HepG2 (cell line): ENCODE measurements at regions not wholly inside any gene's neighbourhood (a gene's known extent, or its start where the extent isn't known, plus 50 kb on each side); places are given as distances from the start of the nearest gene placed in this dataset.

ENCODE experiments used
- ATAC-seq: fragments of 200-7000 bp; cut with Tn5 transposase; 3 replicates; pipeline ENCODE4 v1.9.1; 2020; ENCODE audit warnings: mild to moderate bottlenecking, moderate library complexity
- BruUV-seq: library from RNA; stranded (reverse); fragments of 400-500 nt; replicated peaks from 2 replicates; lab custom pipeline; 2021; lab: Mats Ljungman, UMichigan
- CTCF ChIA-PET: fragments of 300-600 bp; formaldehyde crosslinking; extraction: SDS; loops from one replicate; lab custom pipeline; 2021; ENCODE audit warnings: low total read pairs, inconsistent platforms, low intra/inter-chr PET ratio; lab: Yijun Ruan, JAX
- POLR2A ChIA-PET: fragments of 350-600 bp; sonication (Branson Sonifier 250); formaldehyde crosslinking; loops from one replicate; lab custom pipeline; 2020; ENCODE audit warnings: antibody characterized with exemption, inconsistent platforms; lab: Yijun Ruan, JAX
- DNase-seq: peaks from one replicate; pipeline ENCODE4 v3.0.0-alpha.2; 2015; ENCODE audit warnings: low spot score
- FAIRE-seq: peaks from 3 replicates; lab custom pipeline; 2011; peaks lifted over from hg19 to GRCh38; lab: Jason Lieb, UNC
- H2AFZ ChIP-seq: one replicate; pipeline ENCODE4 v1.6.1; 2011; ENCODE audit warnings: low read length, inconsistent platforms
- H3K27ac ChIP-seq: fragments of 300-600 bp; 3 replicates; pipeline ENCODE4 v1.8.0; 2011; ENCODE audit warnings: mixed run types, mild to moderate bottlenecking, mixed read lengths, low read length, inconsistent platforms; ENCODE audit not compliant: insufficient read depth; ENCODE audit errors: extremely low read length
- H3K27me3 ChIP-seq, 2 experiments: fragments of 200-600 bp in 1 of 2; 2 replicates in 1 of 2; 3 replicates in 1 of 2; pipeline versions ENCODE4 v1.6.0 to v1.8.0; 2011; ENCODE audit warnings: low read length in 2 of 2, mild to moderate bottlenecking in 2 of 2, moderate library complexity in 2 of 2, inconsistent platforms in 1 of 2; ENCODE audit not compliant: insufficient read depth in 2 of 2, control insufficient read depth in 1 of 2
- H3K36me3 ChIP-seq, 2 experiments: fragments of 200-600 bp in 1 of 2; replicated peaks in 1 of 2; 2 replicates in 1 of 2; 3 replicates in 1 of 2; pipeline versions ENCODE4 v1.5.1 to v1.8.0; 2011; ENCODE audit warnings: low read length in 2 of 2, inconsistent platforms in 1 of 2; ENCODE audit not compliant: insufficient read depth in 2 of 2, control insufficient read depth in 1 of 2
- H3K4me1 ChIP-seq: 2 replicates; pipeline ENCODE4 v1.5.1; 2012; ENCODE audit warnings: low read length, inconsistent platforms; ENCODE audit not compliant: insufficient read depth
- H3K4me2 ChIP-seq: 2 replicates; pipeline ENCODE4 v1.6.0; 2011; ENCODE audit warnings: low read depth, low read length, inconsistent platforms
- H3K4me3 ChIP-seq, 3 experiments: fragments of 200-600 bp in 1 of 3; sonication (generic), shearing (Covaris generic) in 1 of 3; replicated peaks in 1 of 3; 2 replicates each; pipeline ENCODE4 v1.5.1; 2011 to 2016; ENCODE audit warnings: low read length in 3 of 3, inconsistent platforms in 2 of 3, low read depth in 2 of 3, mild to moderate bottlenecking in 2 of 3, control low read depth in 1 of 3, mixed read lengths in 1 of 3; ENCODE audit not compliant: insufficient read depth in 1 of 3
- H3K79me2 ChIP-seq: one replicate; pipeline ENCODE4 v1.6.1; 2011; ENCODE audit warnings: low read length, inconsistent platforms; ENCODE audit not compliant: insufficient read depth
- H3K9ac ChIP-seq: 2 replicates; pipeline ENCODE4 v1.6.0; 2011; ENCODE audit warnings: mild to moderate bottlenecking, low read depth, low read length, inconsistent platforms; ENCODE audit not compliant: insufficient read depth
- H3K9me3 ChIP-seq: 2 replicates; pipeline ENCODE4 v1.5.1; 2012; ENCODE audit warnings: mild to moderate bottlenecking, low read length
- H4K20me1 ChIP-seq: 2 replicates; pipeline ENCODE4 v1.6.0; 2011; ENCODE audit warnings: inconsistent platforms, mild to moderate bottlenecking, low read length, moderate library complexity; ENCODE audit not compliant: insufficient read depth
- ARID5B ChIP-seq: IDR thresholded peaks from 2 replicates; pipeline ENCODE4 v1.4.0; 2020; ENCODE audit warnings: mild to moderate bottlenecking, missing genetic modification reagents
- HES4 ChIP-seq: sonication (generic); formaldehyde crosslinking; IDR thresholded peaks from 2 replicates; pipeline ENCODE4 v1.9.0; 2021; ENCODE audit warnings: mild to moderate bottlenecking, missing genetic modification reagents, borderline replicate concordance
- HNF4A ChIP-seq: sonication (generic); formaldehyde crosslinking; IDR thresholded peaks from 2 replicates; pipeline ENCODE4 v1.4.0; 2020; ENCODE audit warnings: missing genetic modification reagents
- HOXA5 ChIP-seq: sonication (generic); formaldehyde crosslinking; IDR thresholded peaks from 2 replicates; pipeline ENCODE4 v1.4.0; 2020; ENCODE audit warnings: missing genetic modification reagents
- NR2F6 ChIP-seq, 2 experiments: IDR thresholded peaks; 2 replicates each; pipeline ENCODE4 v1.6.1; 2016; ENCODE audit warnings: antibody characterized with exemption in 1 of 2, mild to moderate bottlenecking in 1 of 2
- SRF ChIP-seq: IDR thresholded peaks from 2 replicates; pipeline ENCODE4 v1.6.1; 2011; ENCODE audit warnings: mild to moderate bottlenecking, low read depth, low read length, moderate library complexity
- TEAD3 ChIP-seq: optimal IDR thresholded peaks from 2 replicates; pipeline ENCODE3; 2016; ENCODE audit warnings: borderline replicate concordance
- WIZ ChIP-seq: sonication (generic); formaldehyde crosslinking; IDR thresholded peaks from 2 replicates; pipeline ENCODE4 v1.5.1; 2020; ENCODE audit warnings: mild to moderate bottlenecking, missing genetic modification reagents
- ZFX ChIP-seq: sonication (generic); formaldehyde crosslinking; IDR thresholded peaks from 2 replicates; pipeline ENCODE4 v1.4.0; 2020; ENCODE audit warnings: mild to moderate bottlenecking, low read depth, missing genetic modification reagents, moderate library complexity
- ZNF253 ChIP-seq: sonication (generic); formaldehyde crosslinking; IDR thresholded peaks from 2 replicates; pipeline ENCODE4 v1.8.0; 2022; ENCODE audit warnings: mild to moderate bottlenecking, missing genetic modification reagents, borderline replicate concordance
- ZNF331 ChIP-seq: sonication (generic); formaldehyde crosslinking; IDR thresholded peaks from 2 replicates; pipeline ENCODE4 v1.4.0; 2020; ENCODE audit warnings: missing genetic modification reagents
- ZNF644 ChIP-seq: IDR thresholded peaks from 2 replicates; pipeline ENCODE4 v1.6.1; 2016; ENCODE audit warnings: low read depth
- WGBS: methylation state at CpG from one replicate; pipeline ENCODE4 v1.1.6; 2017; ENCODE audit warnings: low lambda C conversion rate; 5-methylcytosine and 5-hydroxymethylcytosine counted together
- in situ Hi-C: cut with HindIII; loops from 2 replicates; pipeline ENCODE4 v1.10.0; 2017; ENCODE audit warnings: low pct_unique_long_range_greater_than_20kb; ENCODE audit not compliant: extremely low pct_ligation_motif_present
- intact Hi-C: fragments of 100-400 bp; cut with micrococcal nuclease; formaldehyde crosslinking; loops from one replicate; pipeline ENCODE4 v1.10.0; 2022; ENCODE audit not compliant: unreplicated experiment

DNA sequence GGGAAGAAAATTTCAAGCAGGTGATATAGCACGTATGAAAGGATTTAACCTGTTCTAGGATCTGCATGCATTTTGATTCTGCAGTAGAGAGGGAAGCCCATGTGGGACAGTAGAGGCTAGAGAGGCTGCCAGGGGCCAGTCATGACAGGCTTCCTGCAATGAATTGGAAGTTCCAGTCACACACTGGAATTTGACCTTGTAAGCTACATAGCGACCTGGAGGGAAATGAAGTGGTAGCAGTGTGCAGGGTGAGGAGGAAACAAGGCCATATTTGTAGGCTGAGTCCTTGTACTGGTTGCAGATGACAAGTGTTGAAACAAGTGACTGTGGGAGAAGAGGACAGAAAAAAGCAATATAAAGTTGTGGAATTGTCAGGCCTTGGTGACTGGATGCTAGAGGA is 58.6 kb upstream of the OLIG3 start:
- no peak overlapping the region for H3K4me2 ChIP-seq
- TF ChIP-seq ZFX: 0 out of 2 replicates have a peak, but pooled peaks have one; percentile 14
- no peak for TF ChIP-seq NR2F6 (IDR thresholded peaks at IDR 0.05)
- peak; percentile 24; the same call in 1 of the 2 replicates for TF ChIP-seq NR2F6 (CRISPR knock-in tag; IDR thresholded peaks at IDR 0.05)
- TF ChIP-seq HES4 (CRISPR knock-in tag): no peak
- TF ChIP-seq SRF: 0 out of 2 replicates have a peak, but pooled peaks have one; percentile 7
- no peak for TF ChIP-seq ZNF253 (CRISPR knock-in tag)
- TF ChIP-seq HNF4A (CRISPR knock-in tag): peak; percentile 36; the same call in 1 of the 2 replicates
- no peak for TF ChIP-seq WIZ (CRISPR knock-in tag)
- peak; percentile 29; the same call in 1 of the 2 replicates for TF ChIP-seq ARID5B (CRISPR knock-in tag)
- TF ChIP-seq ZNF331 (CRISPR knock-in tag): 0 out of 2 replicates have a peak, but pooled peaks have one; percentile 26
- peak; percentile 71 for TF ChIP-seq TEAD3 (CRISPR knock-in tag)
- TF ChIP-seq ZNF644 (CRISPR knock-in tag): peak; percentile 70; the same call in 1 of the 2 replicates
- no peak for TF ChIP-seq HOXA5 (CRISPR knock-in tag)
- no peaks in the 10 kb centered on the region for H4K20me1 ChIP-seq
- no peaks in the 10 kb centered on the region for H3K36me3 ChIP-seq
- ChIA-PET CTCF (no interaction called here), POLR2A (no interaction called here)
- no peak overlapping the region for H3K4me3 ChIP-seq
- peaks cover 24% of the 10 kb centered on the region for H3K4me1 ChIP-seq
- in situ Hi-C loops: no loop called here
- intact Hi-C loops: no loop called here
- FAIRE-seq: no peak
- H3K27me3 ChIP-seq: no peaks in the 10 kb centered on the region
- WGBS: 1% methylated on average over 2 of the region's 2 CpGs
- no peaks in the 10 kb centered on the region for H3K9me3 ChIP-seq
- no peak overlapping the region for H3K27ac ChIP-seq
- no TSS peak for BruUV-seq
- peak; percentile 86 for ATAC-seq
- H3K79me2 ChIP-seq: no peaks in the 10 kb centered on the region
- no peak overlapping the region for H3K9ac ChIP-seq
- no peak overlapping the region for H2AFZ ChIP-seq
- peak; percentile 49 for DNase-seq
